Panc1 (cell line): ENCODE measurements at regions not wholly inside any gene's neighbourhood (a gene's known extent, or its start where the extent isn't known, plus 50 kb on each side); places are given as distances from the start of the nearest gene placed in this dataset.

Source experiments
- ATAC-seq: fragments of 200-7000 bp; cut with Tn5 transposase; 2 replicates; pipeline ENCODE4 v1.9.1; 2020; ENCODE audit warnings: mild to moderate bottlenecking, moderate library complexity
- BruUV-seq: library from RNA; stranded (reverse); fragments of 400-500 nt; replicated peaks from 2 replicates; lab custom pipeline; 2021; lab: Mats Ljungman, UMichigan
- CTCF ChIA-PET: fragments of 300-600 bp; sonication (Branson Sonifier 250); formaldehyde crosslinking; loops from one replicate; lab custom pipeline; 2022; ENCODE audit warnings: antibody characterized with exemption; lab: Charles Lee
- POLR2A ChIA-PET: fragments of 300-600 bp; sonication (Branson Sonifier 250); formaldehyde crosslinking; loops from one replicate; lab custom pipeline; 2022; ENCODE audit warnings: antibody characterized with exemption; lab: Charles Lee
- DNase-seq: peaks from one replicate; pipeline ENCODE4 v3.0.0-alpha.2; 2010; ENCODE audit warnings: low read depth, low spot score
- H3K27ac ChIP-seq: 2 replicates; pipeline ENCODE4 v1.5.1; 2011; ENCODE audit warnings: mild to moderate bottlenecking, low read length, inconsistent platforms
- H3K27me3 ChIP-seq: fragments of 200-500 bp; sonication (Bioruptor generic); 2 replicates; pipeline ENCODE4 v1.6.0; 2014; ENCODE audit warnings: low read length, inconsistent platforms; ENCODE audit not compliant: control insufficient read depth, insufficient read depth
- H3K36me3 ChIP-seq: fragments of 200-500 bp; sonication (Bioruptor generic); 2 replicates; pipeline ENCODE4 v1.5.1; 2014; ENCODE audit warnings: inconsistent platforms, mild to moderate bottlenecking, low read length, moderate library complexity; ENCODE audit not compliant: control insufficient read depth, insufficient read depth
- H3K4me1 ChIP-seq: 2 replicates; pipeline ENCODE4 v1.5.1; 2011; ENCODE audit warnings: inconsistent platforms, mild to moderate bottlenecking, low read length, moderate library complexity; ENCODE audit not compliant: control insufficient read depth, insufficient read depth
- H3K4me3 ChIP-seq, 2 experiments: 2 replicates each; pipeline ENCODE4 v1.5.1; 2011 to 2012; ENCODE audit warnings: low read depth in 2 of 2, low read length in 2 of 2, mild to moderate bottlenecking in 2 of 2, inconsistent platforms in 1 of 2, moderate library complexity in 1 of 2
- H3K9me3 ChIP-seq: fragments of 200-500 bp; sonication (Bioruptor generic); 2 replicates; pipeline ENCODE4 v1.5.1; 2014; ENCODE audit warnings: low read depth, mild to moderate bottlenecking, inconsistent platforms, low read length, moderate library complexity; ENCODE audit not compliant: control insufficient read depth, insufficient read depth
- CTCF ChIP-seq: fragments of 450-650 bp; IDR thresholded peaks from 2 replicates; pipeline ENCODE4 v1.5.1; 2017; ENCODE audit warnings: mild to moderate bottlenecking
- POLR2AphosphoS5 ChIP-seq: IDR thresholded peaks from 2 replicates; pipeline ENCODE4 v1.6.1; 2012; ENCODE audit warnings: mild to moderate bottlenecking, low read depth, low read length, moderate library complexity
- REST ChIP-seq, 2 experiments: IDR thresholded peaks; 2 replicates each; pipeline ENCODE4 v1.6.1; 2011 to 2012; ENCODE audit warnings: low read depth in 2 of 2, control low read depth in 1 of 2, low read length in 1 of 2, mild to moderate bottlenecking in 1 of 2, moderate library complexity in 1 of 2; ENCODE audit not compliant: insufficient read depth in 1 of 2
- SIN3A ChIP-seq: IDR thresholded peaks from 2 replicates; pipeline ENCODE4 v1.6.1; 2012; ENCODE audit warnings: low read depth, mild to moderate bottlenecking, low read length, moderate library complexity, borderline replicate concordance; ENCODE audit not compliant: insufficient read depth
- TCF7L2 ChIP-seq: IDR thresholded peaks from 2 replicates; pipeline ENCODE4 v1.6.1; 2011; ENCODE audit warnings: mild to moderate bottlenecking, low read depth, low read length, inconsistent platforms
- in situ Hi-C: cut with HindIII; loops from 2 replicates; pipeline ENCODE4 v1.10.0; 2016; ENCODE audit warnings: low sequenced_read_pairs, low pct_unique_long_range_greater_than_20kb
- intact Hi-C: fragments of 100-400 bp; cut with micrococcal nuclease; formaldehyde crosslinking; loops from one replicate; pipeline ENCODE4 v1.10.0; 2022; ENCODE audit not compliant: unreplicated experiment

- TF ChIP-seq CTCF, result no peak
- TF ChIP-seq POLR2AphosphoS5, result no peak
- no peak for TF ChIP-seq REST (IDR thresholded peaks at IDR 0.05; ENCODE audit: insufficient read depth in 1 of 2, low read depth in 2 of 2, low read length in 1 of 2)
- no peak for TF ChIP-seq TCF7L2
- TF ChIP-seq SIN3A, result no peak
- Histone ChIP-seq H3K4me1 (no peaks in the 10 kb centered on the region), H3K36me3 (no peaks in the 10 kb centered on the region), H3K27me3 (no peaks in the 10 kb centered on the region), H3K4me3 (no peak overlapping the region), H3K9me3 (no peaks in the 10 kb centered on the region), H3K27ac (no peak overlapping the region)
- POLR2A ChIA-PET, result no interaction called here
- BruUV-seq, result no TSS peak
- CTCF ChIA-PET, result no interaction called here
- DNase-seq (no peak), ATAC-seq (no peak)
- intact Hi-C loops, result no loop called here
- in situ Hi-C loops, result no loop called here
Observed at GRCh38 chr10:6936931-6937330, 356.9 kb upstream of the PRKCQ start.

GRCh38 chr10:6929148-6929830, 349.2 kb upstream of the PRKCQ start:
- no peaks in the 10 kb centered on the region for H3K4me1 ChIP-seq
- ATAC-seq (no peak), DNase-seq (no peak)
- BruUV-seq, result no TSS peak
- H3K27me3 ChIP-seq, result no peaks in the 10 kb centered on the region
- H3K9me3 ChIP-seq, result no peaks in the 10 kb centered on the region
- no peak overlapping the region for H3K4me3 ChIP-seq
- intact Hi-C loops, result loop anchor here (10.0 kb wide), 1 partner anchor 486 kb away; the partner anchor contains the start of gene SFMBT2
- TF ChIP-seq POLR2AphosphoS5 (no peak), TCF7L2 (no peak), SIN3A (no peak), REST (IDR thresholded peaks at IDR 0.05; ENCODE audit: insufficient read depth in 1 of 2, low read depth in 2 of 2, low read length in 1 of 2) (no peak), CTCF (no peak)
- POLR2A ChIA-PET, result no interaction called here
- no peaks in the 10 kb centered on the region for H3K36me3 ChIP-seq
- CTCF ChIA-PET, result no interaction called here
- in situ Hi-C loops, result no loop called here
- H3K27ac ChIP-seq, result no peak overlapping the region
